Thyroid gland (tissue), 4 donors: ENCODE measurements at regions not wholly inside any gene's neighbourhood (a gene's known extent, or its start where the extent isn't known, plus 50 kb on each side); places are given as distances from the start of the nearest gene placed in this dataset.

Experiments
- POLR2A ChIP-seq, 2 donors: fragments of 450-650 bp; IDR thresholded peaks; one replicate each; pipeline ENCODE4 v1.6.1; 2017; ENCODE audit warnings: antibody characterized with exemption in 2 of 2, mild to moderate bottlenecking in 2 of 2, moderate library complexity in 1 of 2
- TF ChIP-seq, protein P1 (sequence below), 6 experiments: fragments of 200-600 bp in 3 of 6; fragments of 450-650 bp in 3 of 6; sonication (generic) in 3 of 6; IDR thresholded peaks; one replicate each; pipeline ENCODE4 v1.5.1; 2016 to 2019; ENCODE audit warnings: antibody characterized with exemption in 6 of 6, mild to moderate bottlenecking in 2 of 6, inconsistent platforms in 1 of 6, moderate library complexity in 1 of 6

DNA sequence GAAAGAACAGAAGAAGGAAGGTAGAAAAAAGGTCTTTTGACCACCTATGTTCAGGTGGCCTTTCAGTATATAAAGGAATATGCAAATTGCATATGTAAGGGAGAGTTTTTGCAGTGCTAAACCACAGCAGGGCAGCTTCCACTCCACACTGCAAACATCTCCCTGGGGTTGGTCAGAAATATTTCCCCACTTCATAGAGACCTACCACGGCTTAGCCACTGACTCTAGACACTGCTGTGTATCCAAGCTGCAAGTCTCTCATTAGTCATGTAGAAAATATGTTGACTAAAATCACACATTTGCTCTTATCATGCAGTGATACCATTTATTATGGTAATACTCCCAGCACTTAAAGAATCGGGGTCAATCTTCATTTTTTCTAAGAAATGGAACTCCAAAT is 214.9 kb upstream of the NR2F2 start:
- no peak for TF ChIP-seq POLR2A (IDR thresholded peaks at IDR 0.05)
- TF ChIP-seq, protein P1, sequence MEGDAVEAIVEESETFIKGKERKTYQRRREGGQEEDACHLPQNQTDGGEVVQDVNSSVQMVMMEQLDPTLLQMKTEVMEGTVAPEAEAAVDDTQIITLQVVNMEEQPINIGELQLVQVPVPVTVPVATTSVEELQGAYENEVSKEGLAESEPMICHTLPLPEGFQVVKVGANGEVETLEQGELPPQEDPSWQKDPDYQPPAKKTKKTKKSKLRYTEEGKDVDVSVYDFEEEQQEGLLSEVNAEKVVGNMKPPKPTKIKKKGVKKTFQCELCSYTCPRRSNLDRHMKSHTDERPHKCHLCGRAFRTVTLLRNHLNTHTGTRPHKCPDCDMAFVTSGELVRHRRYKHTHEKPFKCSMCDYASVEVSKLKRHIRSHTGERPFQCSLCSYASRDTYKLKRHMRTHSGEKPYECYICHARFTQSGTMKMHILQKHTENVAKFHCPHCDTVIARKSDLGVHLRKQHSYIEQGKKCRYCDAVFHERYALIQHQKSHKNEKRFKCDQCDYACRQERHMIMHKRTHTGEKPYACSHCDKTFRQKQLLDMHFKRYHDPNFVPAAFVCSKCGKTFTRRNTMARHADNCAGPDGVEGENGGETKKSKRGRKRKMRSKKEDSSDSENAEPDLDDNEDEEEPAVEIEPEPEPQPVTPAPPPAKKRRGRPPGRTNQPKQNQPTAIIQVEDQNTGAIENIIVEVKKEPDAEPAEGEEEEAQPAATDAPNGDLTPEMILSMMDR (IDR thresholded peaks at IDR 0.05): no peak
